Liver (tissue), 8 donors: ENCODE measurements at regions not wholly inside any gene's neighbourhood (a gene's known extent, or its start where the extent isn't known, plus 50 kb on each side); places are given as distances from the start of the nearest gene placed in this dataset.

Source experiments
- DNase-seq: peaks from one replicate; pipeline ENCODE4 v3.0.0-alpha.2; 2017; ENCODE audit warnings: low spot score
- H3K27ac ChIP-seq, 2 donors: one replicate each; pipeline ENCODE4 v1.7.0; 2013; ENCODE audit warnings: inconsistent platforms in 2 of 2, low read length in 2 of 2, control low read depth in 1 of 2, low read depth in 1 of 2, mild to moderate bottlenecking in 1 of 2
- H3K27me3 ChIP-seq, 4 donors: one replicate each; pipeline versions ENCODE4 v1.6.1 to v1.7.0; 2013; ENCODE audit warnings: low read length in 3 of 4, inconsistent platforms in 1 of 4, mild to moderate bottlenecking in 1 of 4, moderate library complexity in 1 of 4; ENCODE audit not compliant: control insufficient read depth in 4 of 4, insufficient read depth in 4 of 4
- H3K36me3 ChIP-seq, 4 donors: one replicate each; pipeline versions ENCODE4 v1.6.1 to v1.7.0; 2013; ENCODE audit warnings: low read length in 3 of 4, mild to moderate bottlenecking in 3 of 4, low read depth in 1 of 4, moderate library complexity in 1 of 4; ENCODE audit not compliant: control insufficient read depth in 4 of 4, insufficient read depth in 3 of 4
- H3K4me1 ChIP-seq, 4 donors: one replicate each; pipeline versions ENCODE4 v1.6.1 to v1.7.0; 2013; ENCODE audit warnings: low read length in 3 of 4, mild to moderate bottlenecking in 3 of 4, moderate library complexity in 1 of 4; ENCODE audit not compliant: control insufficient read depth in 4 of 4, insufficient read depth in 4 of 4
- H3K4me3 ChIP-seq, 3 donors: one replicate each; pipeline versions ENCODE4 v1.6.1 to v1.7.0; 2013; ENCODE audit warnings: low read length in 3 of 3, control low read depth in 1 of 3, low read depth in 1 of 3, mild to moderate bottlenecking in 1 of 3
- H3K9ac ChIP-seq, 2 donors: one replicate each; pipeline ENCODE4 v1.7.0; 2013; ENCODE audit warnings: low read length in 2 of 2, mild to moderate bottlenecking in 2 of 2, moderate library complexity in 2 of 2, control low read depth in 1 of 2, low read depth in 1 of 2
- H3K9me3 ChIP-seq, 4 donors: one replicate each; pipeline versions ENCODE4 v1.6.1 to v1.7.0; 2013; ENCODE audit warnings: low read length in 3 of 4; ENCODE audit not compliant: control insufficient read depth in 4 of 4
- EGR1 ChIP-seq, 2 donors: IDR thresholded peaks; 2 replicates each; pipeline ENCODE4 v1.6.1; 2016 to 2018; ENCODE audit warnings: antibody characterized with exemption in 2 of 2, low read depth in 2 of 2
- FOXA1 ChIP-seq: IDR thresholded peaks from 2 replicates; pipeline ENCODE4 v1.6.1; 2016; ENCODE audit warnings: antibody characterized with exemption
- FOXA2 ChIP-seq: IDR thresholded peaks from 2 replicates; pipeline ENCODE4 v1.6.1; 2016; ENCODE audit warnings: antibody characterized with exemption
- GABPA ChIP-seq, 2 donors: IDR thresholded peaks in 1 of 2; conservative IDR thresholded peaks in 1 of 2; 2 replicates each; pipeline ENCODE4 v1.6.1; 2016; ENCODE audit warnings: antibody characterized with exemption in 2 of 2, mild to moderate bottlenecking in 1 of 2, moderate library complexity in 1 of 2
- HNF4A ChIP-seq, 2 donors: conservative IDR thresholded peaks; 2 replicates each; pipeline ENCODE4 v1.6.1; 2016; ENCODE audit warnings: antibody characterized with exemption in 2 of 2, mild to moderate bottlenecking in 2 of 2
- HNF4G ChIP-seq: IDR thresholded peaks from 2 replicates; pipeline ENCODE4 v1.6.1; 2016; ENCODE audit warnings: antibody characterized with exemption
- NR2F2 ChIP-seq: IDR thresholded peaks from 2 replicates; pipeline ENCODE4 v1.6.1; 2016; ENCODE audit warnings: antibody characterized with exemption
- RAD21 ChIP-seq, 2 donors: IDR thresholded peaks; 2 replicates each; pipeline ENCODE4 v1.6.1; 2016; ENCODE audit warnings: antibody characterized with exemption in 2 of 2, mild to moderate bottlenecking in 2 of 2
- RXRA ChIP-seq, 2 donors: IDR thresholded peaks; 2 replicates each; pipeline ENCODE4 v1.6.1; 2017 to 2018; ENCODE audit warnings: antibody characterized with exemption in 2 of 2, mild to moderate bottlenecking in 1 of 2
- TAF1 ChIP-seq: conservative IDR thresholded peaks from 2 replicates; pipeline ENCODE4 v1.6.1; 2016; ENCODE audit warnings: antibody characterized with exemption, mild to moderate bottlenecking
- YY1 ChIP-seq: IDR thresholded peaks from 2 replicates; pipeline ENCODE4 v1.6.1; 2016; ENCODE audit warnings: antibody characterized with exemption, mild to moderate bottlenecking
- WGBS: extraction: QIAGEN DNeasy Blood & Tissue Kit; methylation state at CpG from one replicate; pipeline ENCODE4 v1.1.7; 2013; 5-methylcytosine and 5-hydroxymethylcytosine counted together
- TF ChIP-seq, protein P1 (sequence below): IDR thresholded peaks from 2 replicates; pipeline ENCODE4 v1.6.1; 2016; ENCODE audit warnings: antibody characterized with exemption, mild to moderate bottlenecking
- TF ChIP-seq, protein P2 (sequence below): IDR thresholded peaks from 2 replicates; pipeline ENCODE4 v1.6.1; 2016; ENCODE audit warnings: antibody characterized with exemption
- TF ChIP-seq, protein P3 (sequence below): fragments of 150-350 bp; IDR thresholded peaks from 2 replicates; pipeline ENCODE4 v1.5.1; 2017; ENCODE audit warnings: improper control_type of control experiment, low read depth, low read length; ENCODE audit not compliant: missing input control
- TF ChIP-seq, protein P4 (sequence below): IDR thresholded peaks from 2 replicates; pipeline ENCODE4 v1.6.1; 2016; ENCODE audit warnings: antibody characterized with exemption
- TF ChIP-seq, protein P5 (sequence below): IDR thresholded peaks from 2 replicates; pipeline ENCODE4 v1.6.1; 2016; ENCODE audit warnings: antibody characterized with exemption
- donor health status: healthy.
- donor health status: healthy.
- donor health status: healthy.
- donor health status: healthy.
- donor health status: healthy.

DNA sequence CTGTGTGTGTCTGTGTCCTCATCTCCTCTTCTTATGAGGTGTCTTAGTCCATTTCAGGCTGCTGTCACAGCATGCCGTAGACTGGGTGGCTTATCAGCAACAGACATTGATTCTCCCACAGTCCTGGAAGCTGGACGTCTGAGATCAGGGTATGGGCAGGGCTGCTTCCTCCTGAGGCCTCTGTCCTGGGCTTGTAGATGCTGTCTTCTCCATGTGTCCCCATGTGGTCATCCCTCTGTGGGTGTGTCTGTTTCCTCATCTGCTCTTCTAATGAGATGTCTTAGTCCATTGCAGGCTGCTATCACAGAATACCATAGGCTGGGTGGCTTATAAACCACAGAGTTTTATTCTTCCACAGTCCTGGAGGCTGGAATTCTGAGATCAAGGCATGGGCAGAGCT lies 205.0 kb upstream of the USP9Y start:
- no peaks in the 10 kb centered on the region for H3K4me1 ChIP-seq
- H3K27ac ChIP-seq = no peak overlapping the region
- H3K9me3 ChIP-seq = no peaks in the 10 kb centered on the region
- H3K9ac ChIP-seq = no peak overlapping the region
- no peaks in the 10 kb centered on the region for H3K27me3 ChIP-seq
- TF ChIP-seq, protein P1, sequence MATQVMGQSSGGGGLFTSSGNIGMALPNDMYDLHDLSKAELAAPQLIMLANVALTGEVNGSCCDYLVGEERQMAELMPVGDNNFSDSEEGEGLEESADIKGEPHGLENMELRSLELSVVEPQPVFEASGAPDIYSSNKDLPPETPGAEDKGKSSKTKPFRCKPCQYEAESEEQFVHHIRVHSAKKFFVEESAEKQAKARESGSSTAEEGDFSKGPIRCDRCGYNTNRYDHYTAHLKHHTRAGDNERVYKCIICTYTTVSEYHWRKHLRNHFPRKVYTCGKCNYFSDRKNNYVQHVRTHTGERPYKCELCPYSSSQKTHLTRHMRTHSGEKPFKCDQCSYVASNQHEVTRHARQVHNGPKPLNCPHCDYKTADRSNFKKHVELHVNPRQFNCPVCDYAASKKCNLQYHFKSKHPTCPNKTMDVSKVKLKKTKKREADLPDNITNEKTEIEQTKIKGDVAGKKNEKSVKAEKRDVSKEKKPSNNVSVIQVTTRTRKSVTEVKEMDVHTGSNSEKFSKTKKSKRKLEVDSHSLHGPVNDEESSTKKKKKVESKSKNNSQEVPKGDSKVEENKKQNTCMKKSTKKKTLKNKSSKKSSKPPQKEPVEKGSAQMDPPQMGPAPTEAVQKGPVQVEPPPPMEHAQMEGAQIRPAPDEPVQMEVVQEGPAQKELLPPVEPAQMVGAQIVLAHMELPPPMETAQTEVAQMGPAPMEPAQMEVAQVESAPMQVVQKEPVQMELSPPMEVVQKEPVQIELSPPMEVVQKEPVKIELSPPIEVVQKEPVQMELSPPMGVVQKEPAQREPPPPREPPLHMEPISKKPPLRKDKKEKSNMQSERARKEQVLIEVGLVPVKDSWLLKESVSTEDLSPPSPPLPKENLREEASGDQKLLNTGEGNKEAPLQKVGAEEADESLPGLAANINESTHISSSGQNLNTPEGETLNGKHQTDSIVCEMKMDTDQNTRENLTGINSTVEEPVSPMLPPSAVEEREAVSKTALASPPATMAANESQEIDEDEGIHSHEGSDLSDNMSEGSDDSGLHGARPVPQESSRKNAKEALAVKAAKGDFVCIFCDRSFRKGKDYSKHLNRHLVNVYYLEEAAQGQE = no peak
- TF ChIP-seq, protein P2, sequence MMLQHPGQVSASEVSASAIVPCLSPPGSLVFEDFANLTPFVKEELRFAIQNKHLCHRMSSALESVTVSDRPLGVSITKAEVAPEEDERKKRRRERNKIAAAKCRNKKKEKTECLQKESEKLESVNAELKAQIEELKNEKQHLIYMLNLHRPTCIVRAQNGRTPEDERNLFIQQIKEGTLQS = no peak
- TF ChIP-seq EGR1 (IDR thresholded peaks at IDR 0.05; ENCODE audit: low read depth in 2 of 2) (no peak), GABPA (IDR thresholded peaks at IDR 0.05 in 1 of 2, conservative IDR thresholded peaks at IDR 0.05 in 1 of 2) (no peak), HNF4A (conservative IDR thresholded peaks at IDR 0.05) (no peak), YY1 (no peak), FOXA2 (no peak), RXRA (IDR thresholded peaks at IDR 0.05) (no peak), FOXA1 (no peak), TAF1 (no peak), RAD21 (IDR thresholded peaks at IDR 0.05) (no peak)
- TF ChIP-seq, protein P3, sequence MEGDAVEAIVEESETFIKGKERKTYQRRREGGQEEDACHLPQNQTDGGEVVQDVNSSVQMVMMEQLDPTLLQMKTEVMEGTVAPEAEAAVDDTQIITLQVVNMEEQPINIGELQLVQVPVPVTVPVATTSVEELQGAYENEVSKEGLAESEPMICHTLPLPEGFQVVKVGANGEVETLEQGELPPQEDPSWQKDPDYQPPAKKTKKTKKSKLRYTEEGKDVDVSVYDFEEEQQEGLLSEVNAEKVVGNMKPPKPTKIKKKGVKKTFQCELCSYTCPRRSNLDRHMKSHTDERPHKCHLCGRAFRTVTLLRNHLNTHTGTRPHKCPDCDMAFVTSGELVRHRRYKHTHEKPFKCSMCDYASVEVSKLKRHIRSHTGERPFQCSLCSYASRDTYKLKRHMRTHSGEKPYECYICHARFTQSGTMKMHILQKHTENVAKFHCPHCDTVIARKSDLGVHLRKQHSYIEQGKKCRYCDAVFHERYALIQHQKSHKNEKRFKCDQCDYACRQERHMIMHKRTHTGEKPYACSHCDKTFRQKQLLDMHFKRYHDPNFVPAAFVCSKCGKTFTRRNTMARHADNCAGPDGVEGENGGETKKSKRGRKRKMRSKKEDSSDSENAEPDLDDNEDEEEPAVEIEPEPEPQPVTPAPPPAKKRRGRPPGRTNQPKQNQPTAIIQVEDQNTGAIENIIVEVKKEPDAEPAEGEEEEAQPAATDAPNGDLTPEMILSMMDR = no peak
- TF ChIP-seq, protein P4, sequence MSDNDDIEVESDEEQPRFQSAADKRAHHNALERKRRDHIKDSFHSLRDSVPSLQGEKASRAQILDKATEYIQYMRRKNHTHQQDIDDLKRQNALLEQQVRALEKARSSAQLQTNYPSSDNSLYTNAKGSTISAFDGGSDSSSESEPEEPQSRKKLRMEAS = no peak
- TF ChIP-seq, protein P5, sequence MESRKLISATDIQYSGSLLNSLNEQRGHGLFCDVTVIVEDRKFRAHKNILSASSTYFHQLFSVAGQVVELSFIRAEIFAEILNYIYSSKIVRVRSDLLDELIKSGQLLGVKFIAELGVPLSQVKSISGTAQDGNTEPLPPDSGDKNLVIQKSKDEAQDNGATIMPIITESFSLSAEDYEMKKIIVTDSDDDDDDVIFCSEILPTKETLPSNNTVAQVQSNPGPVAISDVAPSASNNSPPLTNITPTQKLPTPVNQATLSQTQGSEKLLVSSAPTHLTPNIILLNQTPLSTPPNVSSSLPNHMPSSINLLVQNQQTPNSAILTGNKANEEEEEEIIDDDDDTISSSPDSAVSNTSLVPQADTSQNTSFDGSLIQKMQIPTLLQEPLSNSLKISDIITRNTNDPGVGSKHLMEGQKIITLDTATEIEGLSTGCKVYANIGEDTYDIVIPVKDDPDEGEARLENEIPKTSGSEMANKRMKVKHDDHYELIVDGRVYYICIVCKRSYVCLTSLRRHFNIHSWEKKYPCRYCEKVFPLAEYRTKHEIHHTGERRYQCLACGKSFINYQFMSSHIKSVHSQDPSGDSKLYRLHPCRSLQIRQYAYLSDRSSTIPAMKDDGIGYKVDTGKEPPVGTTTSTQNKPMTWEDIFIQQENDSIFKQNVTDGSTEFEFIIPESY = no peak
- no peaks in the 10 kb centered on the region for H3K36me3 ChIP-seq
- DNase-seq = no peak
- no peak overlapping the region for H3K4me3 ChIP-seq
- WGBS = 60% methylated on average over 2 of the region's 2 CpGs

DNA sequence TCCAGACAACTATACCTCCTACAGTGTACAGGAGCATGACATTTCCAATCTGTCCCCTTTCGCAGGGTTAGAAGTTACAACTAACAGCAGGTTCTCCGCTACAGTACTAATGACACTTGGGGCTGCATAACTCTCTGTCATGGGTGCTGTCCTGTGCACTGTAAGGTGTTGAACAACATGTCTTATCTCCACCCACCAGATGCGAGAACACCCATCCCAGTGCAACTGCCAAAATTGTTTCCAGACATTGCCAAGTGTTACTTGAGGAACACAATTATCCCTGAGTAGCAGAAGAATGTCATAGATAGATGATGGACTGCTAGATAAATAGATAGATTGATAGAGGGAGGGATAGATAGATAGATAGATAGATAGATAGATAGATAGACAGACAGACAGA lies 200.9 kb upstream of the USP9Y start:
- no peak overlapping the region for H3K27ac ChIP-seq
- no peak for DNase-seq
- no peaks in the 10 kb centered on the region for H3K4me1 ChIP-seq
- WGBS = 93% methylated on average over 3 of the region's 3 CpGs
- H3K9me3 ChIP-seq = no peaks in the 10 kb centered on the region
- no peak overlapping the region for H3K4me3 ChIP-seq
- TF ChIP-seq GABPA (IDR thresholded peaks at IDR 0.05 in 1 of 2, conservative IDR thresholded peaks at IDR 0.05 in 1 of 2) = no peak
- TF ChIP-seq, protein P2 = no peak
- no peak for TF ChIP-seq FOXA1
- TF ChIP-seq YY1 = no peak
- TF ChIP-seq, protein P1 = no peak
- no peak for TF ChIP-seq HNF4A (conservative IDR thresholded peaks at IDR 0.05)
- no peak for TF ChIP-seq HNF4G
- no peak for TF ChIP-seq EGR1 (IDR thresholded peaks at IDR 0.05; ENCODE audit: low read depth in 2 of 2)
- TF ChIP-seq TAF1 = no peak
- no peak for TF ChIP-seq RAD21 (IDR thresholded peaks at IDR 0.05)
- TF ChIP-seq, protein P5 = no peak
- no peak for TF ChIP-seq NR2F2
- TF ChIP-seq, protein P4 = no peak
- no peak overlapping the region for H3K9ac ChIP-seq
- H3K36me3 ChIP-seq = no peaks in the 10 kb centered on the region
- H3K27me3 ChIP-seq = no peaks in the 10 kb centered on the region
